Testis (tissue), 2 donors: ENCODE measurements at regions not wholly inside any gene's neighbourhood (a gene's known extent, or its start where the extent isn't known, plus 50 kb on each side); places are given as distances from the start of the nearest gene placed in this dataset.

Source experiments
- DNase-seq: peaks from one replicate; pipeline ENCODE4 v3.0.0-alpha.2; 2019
- H3K27ac ChIP-seq, 2 donors: fragments of 200-600 bp; sonication (generic); one replicate each; pipeline ENCODE4 v1.5.1; 2019
- H3K27me3 ChIP-seq: fragments of 200-600 bp; sonication (generic); one replicate; pipeline ENCODE4 v1.5.1; 2019
- H3K36me3 ChIP-seq: fragments of 200-600 bp; sonication (generic); one replicate; pipeline ENCODE4 v1.5.1; 2017; ENCODE audit warnings: low read depth; ENCODE audit errors: missing control alignments
- H3K4me1 ChIP-seq: fragments of 200-600 bp; sonication (generic); one replicate; pipeline ENCODE4 v1.5.1; 2019
- H3K4me3 ChIP-seq, 2 donors: fragments of 200-600 bp; sonication (generic); one replicate each; pipeline ENCODE4 v1.5.1; 2017 to 2019
- H3K9me3 ChIP-seq: fragments of 200-600 bp; sonication (generic); one replicate; pipeline ENCODE4 v1.5.1; 2017
- POLR2A ChIP-seq: fragments of 450-650 bp; IDR thresholded peaks from one replicate; pipeline ENCODE4 v1.6.1; 2017; ENCODE audit warnings: antibody characterized with exemption, mild to moderate bottlenecking, moderate library complexity
- WGBS, 2 donors: methylation state at CpG; one replicate each; pipeline ENCODE4 v1.1.5; 2018; 5-methylcytosine and 5-hydroxymethylcytosine counted together
- intact Hi-C: fragments of 100-400 bp; cut with DNase I; formaldehyde crosslinking; loops from one replicate; pipeline ENCODE4 v1.15.1; 2023; ENCODE audit warnings: low total_unique reads
- TF ChIP-seq, protein P1 (sequence below), 3 experiments: fragments of 450-650 bp in 2 of 3; fragments of 200-600 bp in 1 of 3; sonication (generic) in 1 of 3; IDR thresholded peaks; one replicate each; pipeline ENCODE4 v1.5.1; 2016 to 2019; ENCODE audit warnings: antibody characterized with exemption in 3 of 3, mild to moderate bottlenecking in 2 of 3, moderate library complexity in 1 of 3

DNA sequence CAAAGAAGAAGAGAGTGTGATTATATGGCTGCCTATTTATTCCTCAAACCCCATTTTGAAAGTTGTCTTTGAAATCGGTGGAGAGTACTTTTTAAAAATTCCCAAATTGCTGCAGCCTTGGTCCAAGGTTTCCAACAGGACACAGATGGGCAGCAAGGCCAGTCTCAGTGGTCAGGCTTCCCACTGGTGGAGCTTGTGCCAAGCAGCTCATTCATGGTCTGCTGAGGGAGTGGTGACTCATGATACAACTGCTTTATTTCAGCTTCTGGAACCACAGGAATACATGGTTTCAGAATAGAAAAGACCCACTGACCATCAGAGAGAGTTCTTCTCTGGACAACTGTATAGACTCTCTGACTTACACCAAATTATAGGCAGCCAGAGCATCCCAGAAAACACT is 673.1 kb upstream of the KLF4 start:
- Histone ChIP-seq H3K27ac (no peak overlapping the region), H3K9me3 (no peaks in the 10 kb centered on the region), H3K4me3 (no peak overlapping the region), H3K36me3 (no peaks in the 10 kb centered on the region), H3K4me1 (peaks cover 8% of the 10 kb centered on the region), H3K27me3 (no peaks in the 10 kb centered on the region)
- intact Hi-C loops: no loop called here
- 65% methylated on average over 1 of the region's 1 CpG for WGBS, 2 donors
- TF ChIP-seq POLR2A: no peak
- TF ChIP-seq, protein P1, sequence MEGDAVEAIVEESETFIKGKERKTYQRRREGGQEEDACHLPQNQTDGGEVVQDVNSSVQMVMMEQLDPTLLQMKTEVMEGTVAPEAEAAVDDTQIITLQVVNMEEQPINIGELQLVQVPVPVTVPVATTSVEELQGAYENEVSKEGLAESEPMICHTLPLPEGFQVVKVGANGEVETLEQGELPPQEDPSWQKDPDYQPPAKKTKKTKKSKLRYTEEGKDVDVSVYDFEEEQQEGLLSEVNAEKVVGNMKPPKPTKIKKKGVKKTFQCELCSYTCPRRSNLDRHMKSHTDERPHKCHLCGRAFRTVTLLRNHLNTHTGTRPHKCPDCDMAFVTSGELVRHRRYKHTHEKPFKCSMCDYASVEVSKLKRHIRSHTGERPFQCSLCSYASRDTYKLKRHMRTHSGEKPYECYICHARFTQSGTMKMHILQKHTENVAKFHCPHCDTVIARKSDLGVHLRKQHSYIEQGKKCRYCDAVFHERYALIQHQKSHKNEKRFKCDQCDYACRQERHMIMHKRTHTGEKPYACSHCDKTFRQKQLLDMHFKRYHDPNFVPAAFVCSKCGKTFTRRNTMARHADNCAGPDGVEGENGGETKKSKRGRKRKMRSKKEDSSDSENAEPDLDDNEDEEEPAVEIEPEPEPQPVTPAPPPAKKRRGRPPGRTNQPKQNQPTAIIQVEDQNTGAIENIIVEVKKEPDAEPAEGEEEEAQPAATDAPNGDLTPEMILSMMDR (IDR thresholded peaks at IDR 0.05): no peak
- no peak for DNase-seq

DNA sequence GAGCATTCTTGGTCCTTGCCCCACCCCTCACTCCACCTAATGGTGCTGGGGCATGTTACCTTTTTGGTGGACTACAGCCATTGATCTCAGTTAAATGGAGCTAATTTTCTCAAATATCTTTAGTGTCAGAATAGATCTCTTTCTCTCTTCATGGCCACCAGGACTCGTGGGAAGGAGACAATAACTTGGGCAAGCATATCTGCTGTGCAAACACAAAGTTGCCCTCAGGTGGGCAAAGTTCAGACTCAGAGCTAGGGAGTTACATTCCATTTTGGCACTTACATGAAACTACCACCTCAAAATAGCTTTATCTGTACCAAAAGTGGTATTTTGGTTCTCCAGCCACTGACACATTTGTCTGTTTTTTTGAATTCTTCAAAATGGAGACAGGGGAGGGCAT is 671.9 kb upstream of the KLF4 start:
- TF ChIP-seq POLR2A: no peak
- TF ChIP-seq, protein P1 (IDR thresholded peaks at IDR 0.05): no peak
- DNase-seq: no peak
- intact Hi-C loops: no loop called here
- H3K9me3 ChIP-seq: no peaks in the 10 kb centered on the region
- H3K4me1 ChIP-seq: peaks cover 8% of the 10 kb centered on the region
- no peaks in the 10 kb centered on the region for H3K27me3 ChIP-seq
- 62 to 64% methylated on average over 1 of the region's 1 CpG for WGBS, 2 donors
- no peak overlapping the region for H3K27ac ChIP-seq
- no peak overlapping the region for H3K4me3 ChIP-seq
- no peaks in the 10 kb centered on the region for H3K36me3 ChIP-seq

DNA sequence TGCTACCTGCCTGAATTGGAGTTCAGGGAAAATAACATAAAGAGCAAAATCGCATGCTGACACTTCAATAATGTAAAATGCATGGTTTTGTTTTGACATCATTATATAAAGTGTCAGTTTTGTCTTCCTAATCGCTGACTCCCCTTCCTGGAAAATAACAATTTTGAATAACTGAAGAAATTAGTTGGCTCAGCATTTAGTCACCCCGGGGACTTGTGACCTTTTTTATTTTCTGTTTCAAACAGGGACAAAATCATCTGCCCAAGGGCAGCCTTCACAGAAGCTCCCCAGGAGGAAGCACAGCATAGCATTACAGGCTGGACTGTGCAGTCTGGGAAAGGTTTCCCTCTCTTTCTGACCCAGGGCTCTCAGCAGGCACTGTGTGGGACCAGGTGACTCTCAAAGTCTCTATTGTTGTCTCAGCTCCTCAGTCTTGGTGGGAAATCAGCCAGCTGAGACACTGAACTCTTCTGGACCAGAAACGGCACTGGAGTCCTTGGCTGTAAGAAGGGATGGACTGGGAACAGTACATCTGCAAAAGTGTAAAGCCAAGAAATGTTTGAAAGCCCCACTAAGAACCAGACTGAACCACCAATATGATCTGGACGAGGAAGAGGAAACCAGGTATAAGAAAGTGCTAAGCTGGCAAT is 671.3 kb upstream of the KLF4 start:
- WGBS, 2 donors: 44 to 45% methylated on average over 5 of the region's 5 CpGs

DNA sequence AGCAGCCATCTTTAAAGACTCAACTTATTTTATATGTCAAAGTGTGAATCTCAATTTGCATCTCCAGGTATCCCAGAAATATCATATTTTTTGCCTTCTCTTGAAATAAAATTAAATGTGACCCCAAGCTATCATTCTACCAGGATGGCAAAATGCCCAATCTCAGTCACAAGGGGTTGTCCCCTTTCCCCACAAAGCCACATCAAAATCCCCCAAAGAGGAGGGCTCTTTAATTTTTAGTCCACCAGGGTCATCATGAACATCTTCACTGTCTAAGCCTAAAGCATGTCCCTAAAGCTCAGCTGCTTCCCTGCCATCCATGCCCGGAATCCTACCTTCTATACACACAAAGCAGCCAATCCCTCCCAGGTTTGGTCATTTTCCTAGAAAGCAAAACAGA is 670.5 kb upstream of the KLF4 start:
- no peak overlapping the region for H3K27ac ChIP-seq
- no peaks in the 10 kb centered on the region for H3K4me1 ChIP-seq
- no peaks in the 10 kb centered on the region for H3K36me3 ChIP-seq
- TF ChIP-seq, protein P1 (IDR thresholded peaks at IDR 0.05): no peak
- TF ChIP-seq POLR2A: no peak
- 81 to 97% methylated on average over 1 of the region's 1 CpG for WGBS, 2 donors
- H3K9me3 ChIP-seq: no peaks in the 10 kb centered on the region
- no peak overlapping the region for H3K4me3 ChIP-seq
- intact Hi-C loops: no loop called here
- H3K27me3 ChIP-seq: no peaks in the 10 kb centered on the region
- no peak for DNase-seq

More for the DNA sequence above, 671.3 kb upstream of the KLF4 start:
- TF ChIP-seq, protein P1 (IDR thresholded peaks at IDR 0.05): no peak
- TF ChIP-seq POLR2A: no peak
- Histone ChIP-seq H3K27me3 (no peaks in the 10 kb centered on the region), H3K9me3 (no peaks in the 10 kb centered on the region), H3K4me1 (peaks cover 2% of the 10 kb centered on the region), H3K27ac (no peak overlapping the region), H3K4me3 (no peak overlapping the region), H3K36me3 (no peaks in the 10 kb centered on the region)
- DNase-seq: peak; percentile 28
- intact Hi-C loops: no loop called here

DNA sequence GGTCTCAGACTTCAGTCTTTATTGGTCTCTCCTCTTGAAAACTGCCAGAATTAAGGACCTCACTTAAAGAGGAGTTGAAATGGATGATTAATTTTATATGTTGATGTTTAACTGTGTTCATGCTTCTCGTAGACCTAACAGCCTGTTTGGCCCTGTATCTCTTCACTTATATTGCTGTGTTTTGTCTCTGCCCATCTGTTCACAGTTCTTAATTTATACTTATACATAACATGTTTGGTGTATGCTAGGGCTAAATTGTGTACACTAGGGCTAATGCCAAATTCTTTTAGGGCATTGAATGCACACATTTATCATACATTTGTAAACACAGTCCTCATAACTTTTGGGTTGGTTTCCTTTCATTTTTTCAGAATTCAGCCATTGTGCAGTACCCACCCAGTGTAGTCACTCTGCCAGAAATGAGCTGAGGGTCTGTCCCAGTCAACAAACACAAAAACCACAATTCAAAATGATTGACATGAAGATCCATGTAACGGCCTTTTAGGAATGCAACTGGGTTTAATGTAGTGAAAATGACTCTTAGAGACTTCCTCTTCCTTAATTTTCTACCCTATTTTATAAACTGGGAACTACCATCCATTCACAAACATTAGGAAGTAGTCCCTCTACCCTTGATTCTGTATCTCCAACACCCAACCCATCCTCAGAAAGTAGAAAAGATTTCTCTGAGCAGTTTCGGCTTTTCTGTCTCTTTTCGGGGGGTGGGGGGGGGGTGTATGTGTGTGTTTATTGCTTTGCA is 668.8 kb upstream of the KLF4 start:
- intact Hi-C loops: no loop called here
- Histone ChIP-seq H3K27me3 (no peaks in the 10 kb centered on the region), H3K9me3 (no peaks in the 10 kb centered on the region), H3K36me3 (no peaks in the 10 kb centered on the region), H3K4me1 (no peaks in the 10 kb centered on the region), H3K4me3 (no peak overlapping the region), H3K27ac (no peak overlapping the region)
- TF ChIP-seq, protein P1 (IDR thresholded peaks at IDR 0.05): no peak
- no peak for DNase-seq
- WGBS, 2 donors: 90 to 95% methylated on average over 4 of the region's 4 CpGs
